ENCODE measurements at regions not wholly inside any gene's neighbourhood (a gene's known extent, or its start where the extent isn't known, plus 50 kb on each side); places are given as distances from the start of the nearest gene placed in this dataset.
"Not testable (repeated sequence)": the region's sequence is repeated elsewhere in the genome, so short reads cannot be mapped to it uniquely, and the experiment has no call there.

DNA sequence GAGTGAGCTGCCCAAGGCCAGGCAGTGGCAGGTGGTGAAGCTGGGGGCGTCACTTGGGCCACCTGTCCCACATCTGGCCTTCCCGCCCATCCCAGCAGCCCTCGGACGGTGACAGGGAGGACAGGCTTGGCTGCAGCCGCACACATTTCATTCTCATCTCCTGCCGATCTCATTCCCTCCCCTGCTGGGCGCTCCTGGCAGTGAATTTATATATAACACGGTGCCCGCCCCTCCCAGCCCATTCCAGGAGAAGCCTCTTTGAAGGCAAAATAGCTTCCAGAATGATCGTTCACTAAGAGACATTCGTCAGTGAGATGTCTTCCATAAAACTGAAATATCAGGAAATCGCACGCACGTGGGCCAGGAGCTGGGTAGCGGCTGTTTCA is 861.3 kb downstream of the TBC1D22A start:
- no peak for DNase-seq

GRCh38 chr22:47623066-47623762 is 860.8 kb downstream of the TBC1D22A start:
- DNase-seq: no peak

DNA sequence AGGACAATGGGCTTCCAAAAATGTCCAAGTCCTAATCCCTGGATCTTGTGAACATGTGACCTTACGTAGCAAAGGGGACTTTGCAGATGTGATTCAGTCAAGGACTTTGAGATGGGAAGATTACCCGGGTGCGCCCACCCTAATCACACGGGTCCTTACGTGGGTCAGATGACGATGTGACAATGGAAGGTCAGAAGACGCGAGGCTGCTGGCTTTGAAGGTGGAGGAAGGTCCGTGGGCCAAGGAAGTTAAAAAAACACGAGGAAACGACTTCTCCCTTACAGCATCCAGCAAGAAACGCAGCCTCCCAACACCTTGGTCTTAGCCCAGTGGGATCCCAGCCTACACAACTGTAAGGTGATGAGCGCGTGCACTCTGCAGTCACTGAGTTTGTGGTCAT is 860.1 kb downstream of the TBC1D22A start:
- DNase-seq: no peak

DNA sequence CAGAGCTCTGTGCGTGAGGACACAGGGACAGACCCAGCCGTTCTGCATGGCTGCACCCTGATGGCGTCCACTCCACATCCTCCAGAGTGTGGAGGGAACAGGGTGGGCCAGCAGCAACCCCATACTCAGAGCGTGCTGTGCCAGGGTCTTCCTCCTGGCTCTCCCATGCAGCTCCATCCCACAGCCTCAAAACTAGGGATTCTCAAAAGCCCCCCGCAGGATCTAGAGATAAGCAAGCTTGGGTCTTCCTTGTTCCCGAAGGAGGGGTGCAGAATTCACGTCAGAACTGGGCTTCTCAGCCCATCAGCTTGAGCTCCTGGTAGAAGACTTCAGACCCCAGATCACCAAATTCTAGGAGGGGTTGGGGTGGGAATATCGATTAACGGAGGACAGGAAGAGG is 858.8 kb downstream of the TBC1D22A start:
- no peak for DNase-seq

DNA sequence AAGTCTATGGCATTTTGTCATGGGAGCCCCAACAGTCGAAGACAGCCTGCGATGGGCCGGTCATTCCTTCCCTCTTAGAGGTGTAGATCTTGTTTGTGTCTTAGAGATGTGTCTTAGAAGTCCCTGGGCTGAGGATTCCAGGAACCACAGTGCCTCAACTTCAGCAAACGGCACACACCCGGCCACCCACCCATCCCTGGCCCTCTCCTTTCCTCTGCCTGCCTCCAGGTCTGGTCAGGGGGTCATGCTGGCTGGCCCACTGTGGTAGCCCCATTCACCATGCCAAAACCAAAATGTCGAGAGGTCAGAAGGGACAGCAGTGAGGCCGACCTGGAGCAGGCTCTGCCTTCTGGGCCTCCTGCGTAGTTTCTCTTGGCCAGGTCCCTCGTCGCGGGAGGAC is 857.9 kb downstream of the TBC1D22A start:
- no peak for DNase-seq

- DNase-seq: no peak
These were observed 857.2 kb downstream of the TBC1D22A start for GRCh38 chr22:47619631-47620030.

- no peak for DNase-seq
These were observed 855.9 kb downstream of the TBC1D22A start for GRCh38 chr22:47618180-47619010.

- DNase-seq: no peak
These were observed 854.7 kb downstream of the TBC1D22A start for GRCh38 chr22:47617186-47617585.

GRCh38 chr22:47616396-47617020 is 854.1 kb downstream of the TBC1D22A start:
- no peak for DNase-seq

GRCh38 chr22:47615051-47615450 is 852.6 kb downstream of the TBC1D22A start:
- DNase-seq: no peak

DNA sequence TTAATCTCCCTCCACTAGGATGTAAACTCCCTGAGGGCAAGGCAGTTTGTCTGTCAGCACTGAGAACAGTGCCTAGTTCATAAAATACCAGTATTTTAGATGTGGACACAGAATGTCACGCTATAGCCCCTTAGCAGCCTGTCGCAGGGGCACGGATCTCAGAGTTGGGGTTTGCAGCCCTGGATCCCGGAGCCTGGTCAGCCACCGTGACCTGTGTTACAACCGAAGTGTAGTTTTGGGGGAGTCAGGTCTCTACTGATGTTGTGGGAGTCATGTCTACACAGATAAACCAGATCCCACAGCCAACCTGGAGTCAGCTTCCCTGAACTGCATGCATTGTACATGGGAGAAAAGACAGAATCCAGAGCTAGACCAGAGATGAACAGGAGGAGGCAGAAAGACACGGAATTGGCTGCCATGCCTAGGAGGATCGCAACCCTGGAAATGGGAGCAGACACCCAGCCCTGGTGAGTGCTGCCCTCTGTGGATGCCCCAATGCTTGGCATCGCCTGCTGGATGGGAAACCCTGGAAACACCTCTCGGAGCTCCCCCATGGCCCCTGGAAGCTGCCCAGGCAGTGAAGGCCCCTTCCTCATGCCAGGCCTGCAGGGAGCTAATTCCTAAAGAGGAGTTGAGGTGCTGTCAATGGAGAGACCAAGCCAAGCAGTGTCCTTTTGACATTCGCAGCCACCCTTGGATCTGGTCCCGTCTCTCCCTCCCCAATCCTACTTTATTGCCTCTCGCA is 851.3 kb downstream of the TBC1D22A start:
- no peak for DNase-seq

- DNase-seq: not testable (repeated sequence)
These were observed 850.7 kb downstream of the TBC1D22A start for GRCh38 chr22:47613181-47613580.

DNA sequence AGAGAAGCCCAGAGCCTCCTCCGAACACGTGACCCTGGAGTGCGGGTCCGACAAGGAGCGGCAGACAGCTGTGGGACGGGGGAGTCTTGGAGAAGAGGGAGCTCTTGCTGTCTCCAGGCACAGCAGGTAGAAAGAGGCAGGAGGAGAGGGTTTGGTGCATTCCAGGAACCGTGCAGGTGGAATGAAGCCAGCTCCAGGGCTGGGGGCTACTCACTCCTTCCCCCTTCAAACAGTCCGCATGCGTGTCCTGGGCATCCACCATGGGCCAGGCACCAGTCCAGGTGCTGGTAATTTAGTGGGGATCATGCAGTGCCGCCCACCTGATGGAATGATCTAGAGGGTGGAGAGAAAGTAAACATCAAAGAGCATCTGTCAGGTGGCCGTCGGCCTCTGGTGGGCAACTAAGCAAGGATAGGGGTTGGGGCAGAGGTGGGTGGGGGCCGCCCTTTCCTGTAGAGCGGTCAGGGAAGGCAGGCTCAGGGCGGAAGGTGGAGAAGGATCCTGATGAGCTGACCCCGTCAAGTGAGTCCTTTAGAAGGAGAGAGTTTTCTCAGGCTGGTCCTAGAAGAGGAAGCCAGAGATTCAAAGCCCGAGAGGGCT is 850.0 kb downstream of the TBC1D22A start:
- DNase-seq: no peak

GRCh38 chr22:47610764-47611163 is 848.3 kb downstream of the TBC1D22A start:
- no peak for DNase-seq

DNA sequence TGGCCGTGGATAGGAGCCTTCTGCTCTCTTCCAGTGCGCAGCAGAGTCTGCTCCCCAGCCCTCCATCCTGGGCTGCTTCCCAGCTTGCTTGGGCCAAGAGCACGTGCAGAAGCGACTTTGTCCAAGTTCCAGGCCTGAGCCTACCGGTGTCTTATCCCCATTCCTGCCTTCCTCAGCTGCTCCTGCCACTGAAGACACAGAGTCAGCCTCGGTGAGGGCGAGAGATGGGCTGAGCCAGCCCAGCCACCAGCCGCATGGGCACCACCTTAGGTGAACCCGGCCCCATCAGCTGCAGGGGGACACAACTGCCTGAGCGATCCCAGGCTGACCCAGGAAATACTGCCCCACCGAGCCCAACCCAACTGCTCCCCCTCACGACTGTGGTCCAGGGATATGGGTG is 847.8 kb downstream of the TBC1D22A start:
- DNase-seq: no peak

- DNase-seq: no peak
These were observed 847.2 kb downstream of the TBC1D22A start for GRCh38 chr22:47609653-47610052.

DNA sequence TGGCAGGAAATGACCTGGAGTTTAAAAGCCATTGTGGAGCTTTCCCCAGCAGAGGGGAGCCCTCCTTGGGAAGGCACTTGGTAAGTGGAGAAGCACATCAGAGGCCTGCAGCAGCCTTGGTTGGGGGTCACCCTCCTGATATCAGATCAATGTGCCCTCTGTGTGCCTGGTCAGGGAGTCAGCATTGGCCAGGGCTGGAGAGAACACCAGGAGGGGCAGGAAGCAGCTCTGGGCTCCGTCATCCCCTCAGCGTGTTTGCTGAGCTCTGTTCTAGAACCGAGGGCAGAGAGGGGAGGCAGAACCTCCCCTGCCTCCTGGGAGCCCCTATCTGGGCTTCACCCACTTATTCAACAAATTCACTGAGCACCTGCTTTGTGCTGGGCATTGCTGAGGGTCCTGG is 846.0 kb downstream of the TBC1D22A start:
- no peak for DNase-seq

GRCh38 chr22:47607486-47607885 is 845.0 kb downstream of the TBC1D22A start:
- no peak for DNase-seq

GRCh38 chr22:47606426-47606825 is 844.0 kb downstream of the TBC1D22A start:
- DNase-seq: no peak

GRCh38 chr22:47605886-47606285 is 843.4 kb downstream of the TBC1D22A start:
- DNase-seq: no peak

DNA sequence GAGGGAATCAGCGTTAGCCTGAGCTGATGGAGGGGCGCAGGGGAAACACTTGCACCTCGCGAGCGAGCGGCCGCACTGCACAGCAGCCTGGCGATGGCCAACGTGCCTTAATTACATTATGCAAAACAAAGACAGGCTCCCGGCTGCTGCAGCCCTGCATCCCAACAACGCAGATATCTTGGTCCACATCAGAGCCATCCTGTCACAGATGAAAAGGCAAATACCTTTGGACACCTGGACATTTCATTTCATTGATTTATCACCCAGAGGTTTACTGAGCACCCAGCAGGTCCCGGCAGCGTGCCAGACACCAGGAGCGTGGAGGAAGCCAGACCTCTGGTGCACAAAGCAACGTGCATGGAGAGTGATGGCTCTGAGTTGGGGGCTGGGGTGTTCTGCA is 843.0 kb downstream of the TBC1D22A start:
- DNase-seq: no peak

DNA sequence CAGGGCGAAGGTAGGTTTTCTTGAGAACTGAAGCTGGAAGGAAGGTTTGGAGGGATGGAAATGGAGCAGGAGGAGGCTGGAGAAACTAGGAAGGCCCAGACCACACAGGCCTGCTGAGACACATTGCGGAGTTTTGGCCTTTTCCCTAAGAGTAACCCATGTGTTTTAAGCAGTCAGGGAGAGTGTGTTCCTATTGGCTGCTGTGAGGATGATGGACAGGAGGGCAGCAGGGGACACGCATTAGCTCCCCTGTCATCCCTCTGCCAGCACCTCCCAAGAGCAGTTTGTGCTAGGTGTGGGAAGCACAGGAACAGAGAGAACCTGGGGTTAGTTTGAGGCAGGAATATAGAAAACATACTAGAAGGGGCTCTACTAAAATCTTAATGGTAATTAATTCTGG is 842.1 kb downstream of the TBC1D22A start:
- no peak for DNase-seq

- DNase-seq: no peak
These were observed 840.3 kb downstream of the TBC1D22A start for GRCh38 chr22:47602732-47603131.
